ENCODE measurements at regions not wholly inside any gene's neighbourhood (a gene's known extent, or its start where the extent isn't known, plus 50 kb on each side); places are given as distances from the start of the nearest gene placed in this dataset.

DNA sequence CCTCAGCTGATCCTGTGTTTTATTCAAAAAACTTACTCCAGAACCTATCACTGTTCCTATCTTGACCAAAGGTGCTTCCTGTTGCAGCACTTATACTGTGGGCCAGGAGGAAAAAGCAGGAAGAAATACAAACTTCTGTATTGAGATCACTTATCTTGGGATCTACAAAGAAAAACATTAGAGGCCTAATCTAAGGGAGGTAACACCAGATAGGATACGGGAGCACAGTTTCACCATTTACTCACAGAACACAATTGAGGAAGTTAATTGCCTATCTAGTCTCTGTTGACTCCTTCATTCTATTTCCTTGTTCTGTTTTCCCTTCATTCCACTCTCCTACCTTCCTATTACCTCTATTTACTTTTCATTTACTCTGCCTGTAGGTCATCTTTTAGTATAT is 287.2 kb upstream of the LINC00305 start:
- no peaks in the 10 kb centered on the region for H3K27me3 ChIP-seq (ENCODE audit: control insufficient read depth, insufficient read depth, low read length)
- H3K4me3 ChIP-seq (ENCODE audit: low read depth, low read length) = no peak overlapping the region
- TF ChIP-seq, protein P1, sequence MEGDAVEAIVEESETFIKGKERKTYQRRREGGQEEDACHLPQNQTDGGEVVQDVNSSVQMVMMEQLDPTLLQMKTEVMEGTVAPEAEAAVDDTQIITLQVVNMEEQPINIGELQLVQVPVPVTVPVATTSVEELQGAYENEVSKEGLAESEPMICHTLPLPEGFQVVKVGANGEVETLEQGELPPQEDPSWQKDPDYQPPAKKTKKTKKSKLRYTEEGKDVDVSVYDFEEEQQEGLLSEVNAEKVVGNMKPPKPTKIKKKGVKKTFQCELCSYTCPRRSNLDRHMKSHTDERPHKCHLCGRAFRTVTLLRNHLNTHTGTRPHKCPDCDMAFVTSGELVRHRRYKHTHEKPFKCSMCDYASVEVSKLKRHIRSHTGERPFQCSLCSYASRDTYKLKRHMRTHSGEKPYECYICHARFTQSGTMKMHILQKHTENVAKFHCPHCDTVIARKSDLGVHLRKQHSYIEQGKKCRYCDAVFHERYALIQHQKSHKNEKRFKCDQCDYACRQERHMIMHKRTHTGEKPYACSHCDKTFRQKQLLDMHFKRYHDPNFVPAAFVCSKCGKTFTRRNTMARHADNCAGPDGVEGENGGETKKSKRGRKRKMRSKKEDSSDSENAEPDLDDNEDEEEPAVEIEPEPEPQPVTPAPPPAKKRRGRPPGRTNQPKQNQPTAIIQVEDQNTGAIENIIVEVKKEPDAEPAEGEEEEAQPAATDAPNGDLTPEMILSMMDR (IDR thresholded peaks at IDR 0.05; ENCODE audit: insufficient read depth, low read depth, low read length) = no peak
- POLR2A ChIA-PET = no interaction called here
- no peak for DNase-seq (ENCODE audit: low read depth)
- no peaks in the 10 kb centered on the region for H3K36me3 ChIP-seq (ENCODE audit: control insufficient read depth, insufficient read depth, low read length)
- CTCF ChIA-PET = no interaction called here

GRCh38 chr18:64419156-64419555 is 270.3 kb upstream of the LINC00305 start:
- Histone ChIP-seq H3K27me3 (ENCODE audit: control insufficient read depth, insufficient read depth, low read length) (no peaks in the 10 kb centered on the region), H3K4me3 (ENCODE audit: low read depth, low read length) (no peak overlapping the region), H3K36me3 (ENCODE audit: control insufficient read depth, insufficient read depth, low read length) (no peaks in the 10 kb centered on the region)
- CTCF ChIA-PET = no interaction called here
- TF ChIP-seq, protein P1 (IDR thresholded peaks at IDR 0.05; ENCODE audit: insufficient read depth, low read depth, low read length) = no peak
- DNase-seq (ENCODE audit: low read depth) = no peak
- POLR2A ChIA-PET = no interaction called here

- CTCF ChIA-PET = no interaction called here
- DNase-seq (ENCODE audit: low read depth) = no peak
- TF ChIP-seq, protein P1 (IDR thresholded peaks at IDR 0.05; ENCODE audit: insufficient read depth, low read depth, low read length) = no peak
- Histone ChIP-seq H3K27me3 (ENCODE audit: control insufficient read depth, insufficient read depth, low read length) (no peaks in the 10 kb centered on the region), H3K36me3 (ENCODE audit: control insufficient read depth, insufficient read depth, low read length) (no peaks in the 10 kb centered on the region), H3K4me3 (ENCODE audit: low read depth, low read length) (no peak overlapping the region)
- POLR2A ChIA-PET = no interaction called here
Measured at GRCh38 chr18:64416990-64417389, 268.1 kb upstream of the LINC00305 start.

- TF ChIP-seq, protein P1 (IDR thresholded peaks at IDR 0.05; ENCODE audit: insufficient read depth, low read depth, low read length) = no peak
- H3K4me3 ChIP-seq (ENCODE audit: low read depth, low read length) = no peak overlapping the region
- DNase-seq (ENCODE audit: low read depth) = no peak
- ChIA-PET POLR2A (no interaction called here), CTCF (no interaction called here)
- H3K27me3 ChIP-seq (ENCODE audit: control insufficient read depth, insufficient read depth, low read length) = no peaks in the 10 kb centered on the region
- H3K36me3 ChIP-seq (ENCODE audit: control insufficient read depth, insufficient read depth, low read length) = no peaks in the 10 kb centered on the region
Measured at GRCh38 chr18:64415218-64415617, 266.3 kb upstream of the LINC00305 start.

DNA sequence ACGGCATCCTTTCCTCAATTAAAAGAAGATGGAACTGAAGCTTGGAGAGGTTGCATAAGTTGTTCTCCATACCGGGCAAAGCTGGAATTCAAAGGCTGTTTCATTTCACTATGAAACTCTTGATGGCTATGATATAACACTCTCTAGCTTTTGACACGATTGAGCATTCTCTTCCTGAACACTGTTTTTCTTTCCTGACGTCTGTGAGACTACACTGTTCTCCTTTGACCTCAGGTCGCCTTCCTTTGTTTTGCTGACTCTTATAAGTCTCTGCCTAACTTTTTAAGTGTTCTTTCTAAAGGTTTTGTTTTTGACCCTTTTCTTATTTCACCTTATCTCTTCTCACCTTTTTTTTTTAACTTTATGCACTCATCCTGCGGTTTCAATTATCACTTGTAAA is 261.8 kb upstream of the LINC00305 start:
- ChIA-PET POLR2A (no interaction called here), CTCF (no interaction called here)
- H3K4me3 ChIP-seq (ENCODE audit: low read depth, low read length) = no peak overlapping the region

More for the DNA sequence above, 261.8 kb upstream of the LINC00305 start:
- TF ChIP-seq, protein P1 (IDR thresholded peaks at IDR 0.05; ENCODE audit: insufficient read depth, low read depth, low read length) = no peak
- Histone ChIP-seq H3K27me3 (ENCODE audit: control insufficient read depth, insufficient read depth, low read length) (no peaks in the 10 kb centered on the region), H3K36me3 (ENCODE audit: control insufficient read depth, insufficient read depth, low read length) (no peaks in the 10 kb centered on the region)
- no peak for DNase-seq (ENCODE audit: low read depth)
